OCI-LY1 (cell line): ENCODE measurements at regions not wholly inside any gene's neighbourhood (a gene's known extent, or its start where the extent isn't known, plus 50 kb on each side); places are given as distances from the start of the nearest gene placed in this dataset.
"Not testable (repeated sequence)": the region's sequence is repeated elsewhere in the genome, so short reads cannot be mapped to it uniquely, and the experiment has no call there.

Experiments
- H2AFZ ChIP-seq: fragments of 200-600 bp; sonication (generic), shearing (Covaris generic); 2 replicates; pipeline ENCODE4 v1.6.0; 2014; ENCODE audit warnings: antibody characterized with exemption, mild to moderate bottlenecking, low read length
- H3F3A ChIP-seq: fragments of 200-600 bp; sonication (generic), shearing (Covaris generic); 2 replicates; pipeline ENCODE4 v1.6.0; 2014; ENCODE audit warnings: mild to moderate bottlenecking, antibody characterized with exemption, low read length, moderate library complexity; ENCODE audit not compliant: insufficient read depth
- H3K27ac ChIP-seq: fragments of 200-600 bp; sonication (generic); 2 replicates; pipeline ENCODE4 v1.5.1; 2014; ENCODE audit warnings: low read length, mixed run types, mild to moderate bottlenecking, low read depth; ENCODE audit not compliant: poor library complexity, severe bottlenecking
- H3K27me3 ChIP-seq: fragments of 200-600 bp; sonication (generic); 2 replicates; pipeline ENCODE4 v1.6.0; 2014; ENCODE audit warnings: antibody characterized with exemption, mild to moderate bottlenecking, low read length, moderate library complexity; ENCODE audit not compliant: insufficient read depth
- H3K36me3 ChIP-seq: fragments of 200-600 bp; sonication (generic); 2 replicates; pipeline ENCODE4 v1.6.1; 2014; ENCODE audit warnings: mild to moderate bottlenecking, antibody characterized with exemption, low read length, moderate library complexity, mixed read lengths; ENCODE audit not compliant: insufficient read depth
- H3K4me1 ChIP-seq: fragments of 200-600 bp; sonication (generic); 2 replicates; pipeline ENCODE4 v1.5.1; 2014; ENCODE audit warnings: mild to moderate bottlenecking, low read length, moderate library complexity; ENCODE audit not compliant: insufficient read depth, severe bottlenecking
- H3K4me2 ChIP-seq: fragments of 200-600 bp; sonication (generic), shearing (Covaris generic); 2 replicates; pipeline ENCODE4 v1.6.1; 2014; ENCODE audit warnings: low read length
- H3K4me3 ChIP-seq: fragments of 200-600 bp; sonication (generic); 2 replicates; pipeline ENCODE4 v1.5.1; 2014; ENCODE audit warnings: low read length, low read depth, mild to moderate bottlenecking, mixed read lengths; ENCODE audit not compliant: poor library complexity, severe bottlenecking
- H3K79me2 ChIP-seq: fragments of 200-600 bp; shearing (Covaris generic); 2 replicates; pipeline ENCODE4 v1.6.1; 2016; ENCODE audit warnings: mixed run types, low read length, mixed read lengths; ENCODE audit not compliant: insufficient read depth
- H3K9ac ChIP-seq: fragments of 200-600 bp; sonication (generic), shearing (Covaris generic); 2 replicates; pipeline ENCODE4 v1.6.1; 2014; ENCODE audit warnings: mild to moderate bottlenecking, low read length, mixed read lengths
- H3K9me2 ChIP-seq: fragments of 200-600 bp; sonication (generic), shearing (Covaris generic); 2 replicates; pipeline ENCODE4 v1.6.1; 2014; ENCODE audit warnings: low read depth, mild to moderate bottlenecking, low read length, mixed read lengths
- H3K9me3 ChIP-seq: fragments of 200-600 bp; shearing (Covaris generic); 2 replicates; pipeline ENCODE4 v1.6.1; 2014; ENCODE audit warnings: low read length, mixed read lengths
- H4K20me1 ChIP-seq: fragments of 200-600 bp; sonication (generic), shearing (Covaris generic); 2 replicates; pipeline ENCODE4 v1.6.0; 2016; ENCODE audit warnings: mild to moderate bottlenecking, low read length; ENCODE audit not compliant: insufficient read depth
- CTCF ChIP-seq: fragments of 200-600 bp; sonication (generic), shearing (Covaris generic); IDR thresholded peaks from 2 replicates; pipeline ENCODE4 v1.5.1; 2017; ENCODE audit warnings: mild to moderate bottlenecking, antibody characterized with exemption, low read length, moderate library complexity, mixed read lengths
- EZH2 ChIP-seq: fragments of 200-600 bp; sonication (generic), shearing (Covaris generic); IDR thresholded peaks from 2 replicates; pipeline ENCODE4 v1.8.0; 2017; ENCODE audit warnings: borderline replicate concordance, mixed run types, mild to moderate bottlenecking, antibody characterized with exemption, low read length, moderate library complexity, mixed read lengths

- Histone ChIP-seq H3F3A (no peaks in the 10 kb centered on the region), H2AFZ (no peak overlapping the region), H4K20me1 (no peaks in the 10 kb centered on the region), H3K4me3 (no peak overlapping the region), H3K9me2 (no peaks in the 10 kb centered on the region), H3K9ac (no peak overlapping the region), H3K27ac (no peak overlapping the region), H3K4me2 (no peak overlapping the region), H3K36me3 (no peaks in the 10 kb centered on the region), H3K79me2 (no peaks in the 10 kb centered on the region), H3K9me3 (no peaks in the 10 kb centered on the region), H3K4me1 (no peaks in the 10 kb centered on the region), H3K27me3 (no peaks in the 10 kb centered on the region)
- TF ChIP-seq EZH2, result no peak
- no peak for TF ChIP-seq CTCF
These were observed 929.5 kb upstream of the ALCAM start for GRCh38 chr3:104437131-104437750.

GRCh38 chr3:104437891-104438290 lies 928.8 kb upstream of the ALCAM start:
- H3K9me3 ChIP-seq, result no peaks in the 10 kb centered on the region
- H3F3A ChIP-seq, result no peaks in the 10 kb centered on the region
- no peaks in the 10 kb centered on the region for H3K4me1 ChIP-seq
- no peak overlapping the region for H3K4me2 ChIP-seq
- no peak overlapping the region for H2AFZ ChIP-seq
- H3K36me3 ChIP-seq, result no peaks in the 10 kb centered on the region
- no peaks in the 10 kb centered on the region for H3K79me2 ChIP-seq
- no peaks in the 10 kb centered on the region for H3K9me2 ChIP-seq
- H3K27me3 ChIP-seq, result no peaks in the 10 kb centered on the region
- TF ChIP-seq EZH2, result no peak
- no peak for TF ChIP-seq CTCF
- H3K9ac ChIP-seq, result no peak overlapping the region
- no peak overlapping the region for H3K27ac ChIP-seq
- no peak overlapping the region for H3K4me3 ChIP-seq
- no peaks in the 10 kb centered on the region for H4K20me1 ChIP-seq

GRCh38 chr3:104438706-104439105 lies 928.0 kb upstream of the ALCAM start:
- H3K9me2 ChIP-seq, result no peaks in the 10 kb centered on the region
- no peaks in the 10 kb centered on the region for H3K9me3 ChIP-seq
- no peaks in the 10 kb centered on the region for H3K36me3 ChIP-seq
- no peaks in the 10 kb centered on the region for H4K20me1 ChIP-seq
- TF ChIP-seq CTCF (no peak), EZH2 (no peak)
- no peaks in the 10 kb centered on the region for H3K79me2 ChIP-seq
- no peak overlapping the region for H3K27ac ChIP-seq
- H3K9ac ChIP-seq, result no peak overlapping the region
- no peak overlapping the region for H3K4me3 ChIP-seq
- no peak overlapping the region for H3K4me2 ChIP-seq
- no peaks in the 10 kb centered on the region for H3F3A ChIP-seq
- H2AFZ ChIP-seq, result no peak overlapping the region
- H3K27me3 ChIP-seq, result no peaks in the 10 kb centered on the region
- H3K4me1 ChIP-seq, result no peaks in the 10 kb centered on the region

GRCh38 chr3:104445252-104445919 lies 921.3 kb upstream of the ALCAM start:
- not testable (repeated sequence) for H2AFZ ChIP-seq, H3K9ac ChIP-seq, H3K4me1 ChIP-seq, H3K4me2 ChIP-seq, H4K20me1 ChIP-seq, H3K4me3 ChIP-seq, H3K27me3 ChIP-seq, H3F3A ChIP-seq, H3K79me2 ChIP-seq, H3K9me2 ChIP-seq, H3K9me3 ChIP-seq, H3K27ac ChIP-seq, H3K36me3 ChIP-seq
